AG04450 (cell line): ENCODE measurements at regions not wholly inside any gene's neighbourhood (a gene's known extent, or its start where the extent isn't known, plus 50 kb on each side); places are given as distances from the start of the nearest gene placed in this dataset.

ENCODE experiments used
- CTCF ChIA-PET: fragments of 300-600, 350-600 bp; formaldehyde crosslinking; extraction: SDS; loops from one replicate; lab custom pipeline; 2022; ENCODE audit warnings: antibody characterized with exemption, inconsistent platforms; lab: Charles Lee
- POLR2A ChIA-PET: fragments of 350-600 bp; formaldehyde crosslinking; extraction: SDS; loops from one replicate; lab custom pipeline; 2021; ENCODE audit warnings: antibody characterized with exemption, inconsistent platforms; lab: Yijun Ruan, JAX
- DNase-seq: peaks from one replicate; pipeline ENCODE4 v3.0.0-alpha.2; 2011; ENCODE audit warnings: low read depth, low spot score
- H3K27ac ChIP-seq: one replicate; pipeline ENCODE4 v1.5.1; 2012; ENCODE audit warnings: low read depth, low read length, control low read depth
- H3K27me3 ChIP-seq: one replicate; pipeline ENCODE4 v1.6.0; 2012; ENCODE audit warnings: low read length; ENCODE audit not compliant: control insufficient read depth, insufficient read depth
- H3K4me3 ChIP-seq: 2 replicates; pipeline ENCODE4 v1.5.1; 2011; ENCODE audit warnings: mild to moderate bottlenecking, low read depth, low read length, control low read depth
- H3K9me3 ChIP-seq: 2 replicates; pipeline ENCODE4 v1.5.1; 2012; ENCODE audit warnings: low read length; ENCODE audit not compliant: control insufficient read depth, insufficient read depth
- CTCF ChIP-seq: IDR thresholded peaks from 2 replicates; pipeline ENCODE4 v1.5.1; 2011; ENCODE audit warnings: low read depth, low read length, control low read depth, inconsistent platforms

- H3K4me3 ChIP-seq = no peak overlapping the region
- TF ChIP-seq CTCF = no peak
- H3K27ac ChIP-seq = no peak overlapping the region
- DNase-seq = no peak
- no peaks in the 10 kb centered on the region for H3K27me3 ChIP-seq
- ChIA-PET CTCF (no interaction called here), POLR2A (interaction anchor here (0.6 kb wide), 1 partner anchor 34 kb away, joined by 3 read pairs; no protein-coding TSS in a partner anchor)
- no peaks in the 10 kb centered on the region for H3K9me3 ChIP-seq
Measured at GRCh38 chr6:114523508-114523907, 180.7 kb upstream of the HS3ST5 start.

- no peak for DNase-seq
- H3K27me3 ChIP-seq = no peaks in the 10 kb centered on the region
- TF ChIP-seq CTCF = no peak
- H3K27ac ChIP-seq = no peak overlapping the region
- H3K4me3 ChIP-seq = no peak overlapping the region
- H3K9me3 ChIP-seq = no peaks in the 10 kb centered on the region
- CTCF ChIA-PET = no interaction called here
- POLR2A ChIA-PET = no interaction called here
Measured at GRCh38 chr6:114521926-114522325, 179.1 kb upstream of the HS3ST5 start.

GRCh38 chr6:114520976-114521375 is 178.2 kb upstream of the HS3ST5 start:
- Histone ChIP-seq H3K9me3 (no peaks in the 10 kb centered on the region), H3K27ac (no peak overlapping the region), H3K4me3 (no peak overlapping the region), H3K27me3 (no peaks in the 10 kb centered on the region)
- ChIA-PET POLR2A (no interaction called here), CTCF (no interaction called here)
- TF ChIP-seq CTCF = no peak
- no peak for DNase-seq

- no peak for TF ChIP-seq CTCF
- ChIA-PET CTCF (no interaction called here), POLR2A (no interaction called here)
- Histone ChIP-seq H3K27ac (no peak overlapping the region), H3K9me3 (no peaks in the 10 kb centered on the region; the same call in 1 of the 2 replicates), H3K27me3 (no peaks in the 10 kb centered on the region), H3K4me3 (no peak overlapping the region)
- DNase-seq = no peak
Measured at GRCh38 chr6:114514170-114514569, 171.3 kb upstream of the HS3ST5 start.

- H3K27me3 ChIP-seq = no peaks in the 10 kb centered on the region
- CTCF ChIA-PET = no interaction called here
- POLR2A ChIA-PET = no interaction called here
Measured at GRCh38 chr6:114471450-114471849, 128.6 kb upstream of the HS3ST5 start.

More at GRCh38 chr6:114471450-114471849, 128.6 kb upstream of the HS3ST5 start:
- Histone ChIP-seq H3K27ac (no peak overlapping the region), H3K4me3 (no peak overlapping the region), H3K9me3 (no peaks in the 10 kb centered on the region)
- no peak for DNase-seq
- TF ChIP-seq CTCF = no peak
